K562 (cell line): ENCODE measurements at regions not wholly inside any gene's neighbourhood (a gene's known extent, or its start where the extent isn't known, plus 50 kb on each side); places are given as distances from the start of the nearest gene placed in this dataset.

ENCODE experiments used
- ATAC-seq: fragments of 200-7000 bp; cut with Tn5 transposase; 3 replicates; pipeline ENCODE4 v1.9.1; 2020; ENCODE audit warnings: moderate library complexity
- BruUV-seq: library from RNA; stranded (reverse); fragments of 400-500 nt; replicated peaks from 2 replicates; lab custom pipeline; 2021; lab: Mats Ljungman, UMichigan
- CTCF ChIA-PET: fragments of 300-600 bp; formaldehyde crosslinking; extraction: SDS; loops from one replicate; lab custom pipeline; 2021; ENCODE audit warnings: low intra/inter-chr PET ratio; lab: Yijun Ruan, JAX
- POLR2A ChIA-PET: fragments of 300-600, 350-650 bp; sonication (Branson Sonifier 250); formaldehyde crosslinking; extraction: SDS; loops from one replicate; lab custom pipeline; 2021; ENCODE audit warnings: antibody characterized with exemption, inconsistent platforms; lab: Yijun Ruan, JAX
- DNase-seq, 4 experiments: peaks; one replicate each; pipeline versions ENCODE4 v3.0.0 to v3.0.0-alpha.2; 2011 to 2018; ENCODE audit warnings: low spot score in 3 of 4, mixed read lengths in 3 of 4; ENCODE audit errors: extremely low read depth in 1 of 4
- FAIRE-seq: peaks from 2 replicates; lab custom pipeline; 2011; peaks lifted over from hg19 to GRCh38; lab: Jason Lieb, UNC
- H2AFZ ChIP-seq: 2 replicates; pipeline ENCODE4 v1.6.0; 2011; ENCODE audit warnings: low read depth, low read length, control low read depth, inconsistent platforms
- H3K27ac ChIP-seq: fragments of 200-600 bp; 3 replicates; pipeline ENCODE4 v1.8.0; 2011; ENCODE audit warnings: low read depth, mild to moderate bottlenecking, control low read depth, inconsistent platforms, low read length, moderate library complexity, mixed read lengths; ENCODE audit errors: extremely low read depth
- H3K27me3 ChIP-seq, 2 experiments: fragments of 300-600 bp in 1 of 2; 2 replicates in 1 of 2; 3 replicates in 1 of 2; pipeline versions ENCODE4 v1.6.0 to v1.8.0; 2011; ENCODE audit warnings: inconsistent platforms in 2 of 2, low read length in 2 of 2, mild to moderate bottlenecking in 1 of 2, mixed read lengths in 1 of 2, moderate library complexity in 1 of 2; ENCODE audit not compliant: control insufficient read depth in 2 of 2, insufficient read depth in 2 of 2
- H3K36me3 ChIP-seq: fragments of 300-600 bp; 3 replicates; pipeline ENCODE4 v1.8.0; 2011; ENCODE audit warnings: mild to moderate bottlenecking, low read length, inconsistent platforms; ENCODE audit not compliant: control insufficient read depth, insufficient read depth
- H3K4me1 ChIP-seq, 2 experiments: fragments of 200-600 bp in 1 of 2; replicated peaks in 1 of 2; 2 replicates in 1 of 2; 3 replicates in 1 of 2; pipeline versions ENCODE4 v1.5.1 to v1.8.0; 2011; ENCODE audit warnings: inconsistent platforms in 2 of 2, low read length in 2 of 2, mild to moderate bottlenecking in 1 of 2, mixed read lengths in 1 of 2, moderate library complexity in 1 of 2; ENCODE audit not compliant: control insufficient read depth in 2 of 2, insufficient read depth in 2 of 2
- H3K4me2 ChIP-seq: 2 replicates; pipeline ENCODE4 v1.6.1; 2011; ENCODE audit warnings: low read length, control low read depth, inconsistent platforms, mixed read lengths; ENCODE audit not compliant: insufficient read depth
- H3K4me3 ChIP-seq: fragments of 200-600 bp; sonication (generic), shearing (Covaris generic); 2 replicates; pipeline ENCODE4 v1.5.1; 2016; ENCODE audit warnings: control low read depth, inconsistent platforms
- H3K79me2 ChIP-seq: fragments of 200-600 bp; 3 replicates; pipeline ENCODE4 v1.8.0; 2011; ENCODE audit warnings: low read length, inconsistent platforms; ENCODE audit not compliant: control insufficient read depth, insufficient read depth
- H3K9ac ChIP-seq, 2 experiments: 2 replicates each; pipeline versions ENCODE4 v1.6.0 to v1.6.1; 2011; ENCODE audit warnings: low read depth in 2 of 2, low read length in 2 of 2, control low read depth in 1 of 2, inconsistent platforms in 1 of 2, mild to moderate bottlenecking in 1 of 2, mixed read lengths in 1 of 2; ENCODE audit not compliant: insufficient read depth in 1 of 2
- H3K9me1 ChIP-seq: one replicate; pipeline ENCODE4 v1.6.0; 2011; ENCODE audit warnings: inconsistent platforms, mild to moderate bottlenecking, low read length, moderate library complexity; ENCODE audit not compliant: control insufficient read depth, insufficient read depth
- H3K9me3 ChIP-seq: replicated peaks from 2 replicates; pipeline ENCODE4 v1.5.1; 2011; ENCODE audit warnings: low read depth, low read length, inconsistent platforms; ENCODE audit not compliant: control insufficient read depth, insufficient read depth
- H4K20me1 ChIP-seq: replicated peaks from 2 replicates; pipeline ENCODE4 v1.6.1; 2011; ENCODE audit warnings: low read length, inconsistent platforms, mixed read lengths; ENCODE audit not compliant: control insufficient read depth, insufficient read depth
- MAFK ChIP-seq: IDR thresholded peaks from 2 replicates; pipeline ENCODE4 v1.6.1; 2011; ENCODE audit warnings: low read length, improper control_type of control experiment
- PHF8 ChIP-seq: fragments of 200-600 bp; sonication (generic); IDR thresholded peaks from 2 replicates; pipeline ENCODE4 v1.6.1; 2012; ENCODE audit warnings: mixed run types, mild to moderate bottlenecking, inconsistent platforms, low read length, moderate library complexity, borderline replicate concordance
- RBM17 ChIP-seq: fragments of 200-400 bp; formaldehyde crosslinking; IDR thresholded peaks from 2 replicates; pipeline ENCODE4 v1.6.1; 2017; ENCODE audit warnings: low read depth, mild to moderate bottlenecking, low read length, borderline replicate concordance
- WGBS: fragments of 100-300 bp; shearing (Covaris generic); methylation state at CpG from one replicate; pipeline ENCODE4 v1.1.6; 2016; ENCODE audit warnings: low coverage, mixed read lengths; ENCODE audit not compliant: insufficient coverage; ENCODE audit errors: missing lambda C conversion rate; 5-methylcytosine and 5-hydroxymethylcytosine counted together
- in situ Hi-C: fragments of 300-500 bp; cut with MboI; formaldehyde crosslinking; loops from 4 replicates; pipeline ENCODE4 v1.15.0; 2018; ENCODE audit warnings: inconsistent platforms, mixed read lengths
- intact Hi-C: fragments of 100-400 bp; cut with micrococcal nuclease; formaldehyde crosslinking; loops from 2 replicates; pipeline ENCODE4 v1.14.2; 2022
- TF ChIP-seq, protein P1 (sequence below): fragments of 150-350 bp; conservative IDR thresholded peaks from 2 replicates; pipeline ENCODE4 v1.6.1; 2014; ENCODE audit warnings: low read length
- TF ChIP-seq, protein P2 (sequence below), 2 experiments: IDR thresholded peaks; 2 replicates each; pipeline ENCODE4 v1.6.1; 2011; ENCODE audit warnings: borderline replicate concordance in 1 of 2, control low read depth in 1 of 2, low read depth in 1 of 2, low read length in 1 of 2, mild to moderate bottlenecking in 1 of 2, mixed read lengths in 1 of 2, moderate library complexity in 1 of 2; ENCODE audit not compliant: insufficient read depth in 1 of 2, insufficient read length in 1 of 2, poor library complexity in 1 of 2, severe bottlenecking in 1 of 2; ENCODE audit errors: extremely low read depth in 1 of 2
- TF ChIP-seq, protein P3 (sequence below): fragments of 250-450 bp; sonication (Bioruptor Pico); IDR thresholded peaks from 2 replicates; pipeline ENCODE4 v1.5.0; 2022; ENCODE audit warnings: mild to moderate bottlenecking

DNA sequence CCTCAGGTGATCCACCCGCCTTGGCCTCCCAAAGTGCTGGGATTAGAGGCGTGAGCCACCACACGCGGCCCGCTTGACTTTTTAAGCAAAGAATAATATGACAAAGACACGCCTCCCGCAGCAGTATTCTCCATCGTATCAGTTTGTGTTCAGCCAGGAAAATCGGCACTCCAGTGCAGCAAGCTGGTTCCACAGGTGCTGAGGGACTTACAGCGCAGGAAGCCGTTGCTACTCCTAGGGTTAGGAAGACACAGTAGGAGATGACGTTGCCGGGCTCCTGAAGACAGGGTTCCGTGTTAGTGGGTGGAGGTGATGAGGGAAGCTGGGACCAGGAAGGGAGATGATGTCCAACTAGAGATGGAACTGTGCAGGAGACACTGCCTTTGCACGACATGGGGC is 65.8 kb upstream of the CECR2 start (continued):
- TF ChIP-seq, protein P1, sequence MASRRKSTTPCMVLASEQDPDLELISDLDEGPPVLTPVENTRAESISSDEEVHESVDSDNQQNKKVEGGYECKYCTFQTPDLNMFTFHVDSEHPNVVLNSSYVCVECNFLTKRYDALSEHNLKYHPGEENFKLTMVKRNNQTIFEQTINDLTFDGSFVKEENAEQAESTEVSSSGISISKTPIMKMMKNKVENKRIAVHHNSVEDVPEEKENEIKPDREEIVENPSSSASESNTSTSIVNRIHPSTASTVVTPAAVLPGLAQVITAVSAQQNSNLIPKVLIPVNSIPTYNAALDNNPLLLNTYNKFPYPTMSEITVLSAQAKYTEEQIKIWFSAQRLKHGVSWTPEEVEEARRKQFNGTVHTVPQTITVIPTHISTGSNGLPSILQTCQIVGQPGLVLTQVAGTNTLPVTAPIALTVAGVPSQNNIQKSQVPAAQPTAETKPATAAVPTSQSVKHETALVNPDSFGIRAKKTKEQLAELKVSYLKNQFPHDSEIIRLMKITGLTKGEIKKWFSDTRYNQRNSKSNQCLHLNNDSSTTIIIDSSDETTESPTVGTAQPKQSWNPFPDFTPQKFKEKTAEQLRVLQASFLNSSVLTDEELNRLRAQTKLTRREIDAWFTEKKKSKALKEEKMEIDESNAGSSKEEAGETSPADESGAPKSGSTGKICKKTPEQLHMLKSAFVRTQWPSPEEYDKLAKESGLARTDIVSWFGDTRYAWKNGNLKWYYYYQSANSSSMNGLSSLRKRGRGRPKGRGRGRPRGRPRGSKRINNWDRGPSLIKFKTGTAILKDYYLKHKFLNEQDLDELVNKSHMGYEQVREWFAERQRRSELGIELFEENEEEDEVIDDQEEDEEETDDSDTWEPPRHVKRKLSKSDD, result no peak
- no peak for TF ChIP-seq PHF8
- TF ChIP-seq, protein P2, sequence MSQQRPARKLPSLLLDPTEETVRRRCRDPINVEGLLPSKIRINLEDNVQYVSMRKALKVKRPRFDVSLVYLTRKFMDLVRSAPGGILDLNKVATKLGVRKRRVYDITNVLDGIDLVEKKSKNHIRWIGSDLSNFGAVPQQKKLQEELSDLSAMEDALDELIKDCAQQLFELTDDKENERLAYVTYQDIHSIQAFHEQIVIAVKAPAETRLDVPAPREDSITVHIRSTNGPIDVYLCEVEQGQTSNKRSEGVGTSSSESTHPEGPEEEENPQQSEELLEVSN (IDR thresholded peaks at IDR 0.05; ENCODE audit: borderline replicate concordance in 1 of 2, extremely low read depth in 1 of 2, insufficient read depth in 1 of 2, insufficient read length in 1 of 2, low read depth in 1 of 2, low read length in 1 of 2, poor library complexity in 1 of 2, severe bottlenecking in 1 of 2), result no peak
- TF ChIP-seq, all 486 proteins: peak for 0

GRCh38 chr22:17302616-17303015 is 66.6 kb upstream of the CECR2 start:
- Histone ChIP-seq H3K4me1 (no peaks in the 10 kb centered on the region), H4K20me1 (no peaks in the 10 kb centered on the region; the same call in 1 of the 2 replicates), H3K4me3 (no peak overlapping the region), H3K4me2 (no peak overlapping the region), H3K36me3 (no peaks in the 10 kb centered on the region), H3K9me3 (no peaks in the 10 kb centered on the region), H3K9ac (no peak overlapping the region), H3K27me3 (peaks cover 11 to 16% of the 10 kb centered on the region in 2 experiments; a peak in 4 of 5 replicates), H3K9me1 (no peaks in the 10 kb centered on the region), H2AFZ (no peak overlapping the region), H3K79me2 (no peaks in the 10 kb centered on the region), H3K27ac (no peak overlapping the region)
- ChIA-PET CTCF (no interaction called here), POLR2A (interaction anchor here (0.6 kb wide), 1 partner anchor 34 kb away, joined by 3 read pairs; no protein-coding TSS in a partner anchor)
- intact Hi-C loops (no loop called here), in situ Hi-C loops (no loop called here)
- BruUV-seq, result no TSS peak
- no peak for DNase-seq
- 7% methylated on average over 1 of the region's 1 CpG for WGBS
- no peak for FAIRE-seq
- ATAC-seq, result no peak
- TF ChIP-seq, protein P3, sequence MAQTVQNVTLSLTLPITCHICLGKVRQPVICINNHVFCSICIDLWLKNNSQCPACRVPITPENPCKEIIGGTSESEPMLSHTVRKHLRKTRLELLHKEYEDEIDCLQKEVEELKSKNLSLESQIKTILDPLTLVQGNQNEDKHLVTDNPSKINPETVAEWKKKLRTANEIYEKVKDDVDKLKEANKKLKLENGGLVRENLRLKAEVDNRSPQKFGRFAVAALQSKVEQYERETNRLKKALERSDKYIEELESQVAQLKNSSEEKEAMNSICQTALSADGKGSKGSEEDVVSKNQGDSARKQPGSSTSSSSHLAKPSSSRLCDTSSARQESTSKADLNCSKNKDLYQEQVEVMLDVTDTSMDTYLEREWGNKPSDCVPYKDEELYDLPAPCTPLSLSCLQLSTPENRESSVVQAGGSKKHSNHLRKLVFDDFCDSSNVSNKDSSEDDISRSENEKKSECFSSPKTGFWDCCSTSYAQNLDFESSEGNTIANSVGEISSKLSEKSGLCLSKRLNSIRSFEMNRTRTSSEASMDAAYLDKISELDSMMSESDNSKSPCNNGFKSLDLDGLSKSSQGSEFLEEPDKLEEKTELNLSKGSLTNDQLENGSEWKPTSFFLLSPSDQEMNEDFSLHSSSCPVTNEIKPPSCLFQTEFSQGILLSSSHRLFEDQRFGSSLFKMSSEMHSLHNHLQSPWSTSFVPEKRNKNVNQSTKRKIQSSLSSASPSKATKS (CRISPR knock-in tag), result no peak
- TF ChIP-seq MAFK (no peak), RBM17 (no peak)
